Neuronal stem cell (in vitro differentiated cells): ENCODE measurements at regions not wholly inside any gene's neighbourhood (a gene's known extent, or its start where the extent isn't known, plus 50 kb on each side); places are given as distances from the start of the nearest gene placed in this dataset.
A peak's percentile ranks its signal among the peaks of the same experiment; 100 is the strongest.

Experiments used
- DNase-seq: peaks from one replicate; pipeline ENCODE4 v3.0.0-alpha.2; 2013; ENCODE audit warnings: low spot score
- H2AFZ ChIP-seq: one replicate; pipeline ENCODE4 v1.6.1; 2013; ENCODE audit warnings: mild to moderate bottlenecking, low read length, inconsistent platforms
- H2AK5ac ChIP-seq: 2 replicates; pipeline ENCODE4 v1.6.1; 2013; ENCODE audit warnings: low read depth, mild to moderate bottlenecking, inconsistent platforms, low read length, moderate library complexity, mixed read lengths
- H2BK120ac ChIP-seq: 2 replicates; pipeline ENCODE4 v1.6.1; 2013; ENCODE audit warnings: low read depth, mild to moderate bottlenecking, inconsistent platforms, low read length, moderate library complexity, mixed read lengths
- H2BK12ac ChIP-seq: one replicate; pipeline ENCODE4 v1.6.1; 2013; ENCODE audit warnings: low read length, inconsistent platforms
- H2BK15ac ChIP-seq: 2 replicates; pipeline ENCODE4 v1.6.1; 2013; ENCODE audit warnings: mild to moderate bottlenecking, low read length, inconsistent platforms, mixed read lengths
- H2BK5ac ChIP-seq: one replicate; pipeline ENCODE4 v1.6.1; 2013; ENCODE audit warnings: inconsistent platforms, mild to moderate bottlenecking, low read length, moderate library complexity
- H3K14ac ChIP-seq: one replicate; pipeline ENCODE4 v1.6.1; 2013; ENCODE audit warnings: low read length, inconsistent platforms
- H3K18ac ChIP-seq: 2 replicates; pipeline ENCODE4 v1.6.1; 2013; ENCODE audit warnings: low read length, inconsistent platforms
- H3K23ac ChIP-seq: 2 replicates; pipeline ENCODE4 v1.6.1; 2013; ENCODE audit warnings: low read depth, mild to moderate bottlenecking, mixed read lengths, low read length, inconsistent platforms; ENCODE audit not compliant: poor library complexity
- H3K27ac ChIP-seq: replicated peaks from 3 replicates; pipeline ENCODE4 v1.5.1; 2013; ENCODE audit warnings: low read length, inconsistent platforms
- H3K27me3 ChIP-seq, 3 experiments: 2 replicates each; pipeline ENCODE4 v1.6.1; 2013; ENCODE audit warnings: low read length in 3 of 3, mild to moderate bottlenecking in 2 of 3, inconsistent platforms in 1 of 3, low read depth in 1 of 3, mixed read lengths in 1 of 3, moderate library complexity in 1 of 3; ENCODE audit not compliant: control insufficient read depth in 3 of 3, insufficient read depth in 3 of 3
- H3K36me3 ChIP-seq, 2 donors: replicated peaks in 1 of 2; 2 replicates each; pipeline ENCODE4 v1.6.1; 2013; ENCODE audit warnings: low read length in 2 of 2; ENCODE audit not compliant: control insufficient read depth in 2 of 2, insufficient read depth in 2 of 2
- H3K4ac ChIP-seq: 2 replicates; pipeline ENCODE4 v1.6.1; 2013; ENCODE audit warnings: inconsistent platforms, mild to moderate bottlenecking, low read length, moderate library complexity
- H3K4me1 ChIP-seq, 2 donors: 1 replicate in 1 of 2; 2 replicates in 1 of 2; pipeline ENCODE4 v1.6.1; 2013; ENCODE audit warnings: low read length in 2 of 2, low read depth in 1 of 2; ENCODE audit not compliant: control insufficient read depth in 2 of 2, insufficient read depth in 1 of 2
- H3K4me2 ChIP-seq: one replicate; pipeline ENCODE4 v1.6.1; 2013; ENCODE audit warnings: mild to moderate bottlenecking, low read length, inconsistent platforms; ENCODE audit not compliant: insufficient read depth, poor library complexity, severe bottlenecking
- H3K4me3 ChIP-seq, 2 donors: 2 replicates each; pipeline ENCODE4 v1.5.1; 2013; ENCODE audit warnings: low read length in 2 of 2, mild to moderate bottlenecking in 2 of 2, inconsistent platforms in 1 of 2, moderate library complexity in 1 of 2
- H3K79me1 ChIP-seq: one replicate; pipeline ENCODE4 v1.6.1; 2013; ENCODE audit warnings: low read depth, mild to moderate bottlenecking, inconsistent platforms, low read length, moderate library complexity
- H3K9ac ChIP-seq: one replicate; pipeline ENCODE4 v1.6.1; 2013; ENCODE audit warnings: mild to moderate bottlenecking, low read depth, low read length, inconsistent platforms; ENCODE audit not compliant: poor library complexity
- H3K9me3 ChIP-seq, 2 donors: replicated peaks in 1 of 2; 2 replicates each; pipeline versions ENCODE3 to v1.6.1; 2013; ENCODE audit warnings: low read length in 2 of 2, mild to moderate bottlenecking in 2 of 2, inconsistent platforms in 1 of 2, low read depth in 1 of 2, mixed read lengths in 1 of 2, moderate library complexity in 1 of 2; ENCODE audit not compliant: control insufficient read depth in 2 of 2, insufficient read depth in 1 of 2
- H4K8ac ChIP-seq: one replicate; pipeline ENCODE4 v1.6.1; 2013; ENCODE audit warnings: low read depth, mild to moderate bottlenecking, inconsistent platforms, low read length, moderate library complexity
- H4K91ac ChIP-seq: one replicate; pipeline ENCODE4 v1.6.1; 2013; ENCODE audit warnings: low read length, low read depth, mild to moderate bottlenecking, inconsistent platforms; ENCODE audit not compliant: poor library complexity
- WGBS, 2 donors: extraction: QIAGEN DNeasy Blood & Tissue Kit; methylation state at CpG; one replicate each; pipeline ENCODE4 v1.1.7; 2013; ENCODE audit warnings: missing lambda C conversion rate in 2 of 2, mixed read lengths in 1 of 2; ENCODE audit not compliant: insufficient read length in 2 of 2, insufficient replicate concordance in 1 of 2; ENCODE audit errors: extremely low coverage in 2 of 2; 5-methylcytosine and 5-hydroxymethylcytosine counted together

- no peak overlapping the region for H2BK15ac ChIP-seq
- H3K79me1 ChIP-seq = no peaks in the 10 kb centered on the region
- no peak overlapping the region for H3K14ac ChIP-seq
- H2BK120ac ChIP-seq = no peak overlapping the region
- no peak overlapping the region for H2BK12ac ChIP-seq
- no peaks in the 10 kb centered on the region for H3K27me3 ChIP-seq
- no peak for DNase-seq
- no peak overlapping the region for H4K8ac ChIP-seq
- no peak overlapping the region for H4K91ac ChIP-seq
- no peak overlapping the region for H2AK5ac ChIP-seq
- no peak overlapping the region for H2BK5ac ChIP-seq
- H3K36me3 ChIP-seq = no peaks in the 10 kb centered on the region
- H3K9me3 ChIP-seq = no peaks in the 10 kb centered on the region
- no peak overlapping the region for H2AFZ ChIP-seq
- no peak overlapping the region for H3K27ac ChIP-seq
- no peak overlapping the region for H3K23ac ChIP-seq
- H3K4me1 ChIP-seq = no peaks in the 10 kb centered on the region
- H3K9ac ChIP-seq = no peak overlapping the region
- no peak overlapping the region for H3K18ac ChIP-seq
- H3K4me3 ChIP-seq = no peak overlapping the region
- H3K4ac ChIP-seq = no peak overlapping the region
- H3K4me2 ChIP-seq = no peak overlapping the region
- WGBS, 2 donors = no CpG with 5 or more reads among the region's 5 CpGs
Measured at GRCh38 chr20:18983796-18984195, 170.2 kb downstream of the SCP2D1 start.

DNA sequence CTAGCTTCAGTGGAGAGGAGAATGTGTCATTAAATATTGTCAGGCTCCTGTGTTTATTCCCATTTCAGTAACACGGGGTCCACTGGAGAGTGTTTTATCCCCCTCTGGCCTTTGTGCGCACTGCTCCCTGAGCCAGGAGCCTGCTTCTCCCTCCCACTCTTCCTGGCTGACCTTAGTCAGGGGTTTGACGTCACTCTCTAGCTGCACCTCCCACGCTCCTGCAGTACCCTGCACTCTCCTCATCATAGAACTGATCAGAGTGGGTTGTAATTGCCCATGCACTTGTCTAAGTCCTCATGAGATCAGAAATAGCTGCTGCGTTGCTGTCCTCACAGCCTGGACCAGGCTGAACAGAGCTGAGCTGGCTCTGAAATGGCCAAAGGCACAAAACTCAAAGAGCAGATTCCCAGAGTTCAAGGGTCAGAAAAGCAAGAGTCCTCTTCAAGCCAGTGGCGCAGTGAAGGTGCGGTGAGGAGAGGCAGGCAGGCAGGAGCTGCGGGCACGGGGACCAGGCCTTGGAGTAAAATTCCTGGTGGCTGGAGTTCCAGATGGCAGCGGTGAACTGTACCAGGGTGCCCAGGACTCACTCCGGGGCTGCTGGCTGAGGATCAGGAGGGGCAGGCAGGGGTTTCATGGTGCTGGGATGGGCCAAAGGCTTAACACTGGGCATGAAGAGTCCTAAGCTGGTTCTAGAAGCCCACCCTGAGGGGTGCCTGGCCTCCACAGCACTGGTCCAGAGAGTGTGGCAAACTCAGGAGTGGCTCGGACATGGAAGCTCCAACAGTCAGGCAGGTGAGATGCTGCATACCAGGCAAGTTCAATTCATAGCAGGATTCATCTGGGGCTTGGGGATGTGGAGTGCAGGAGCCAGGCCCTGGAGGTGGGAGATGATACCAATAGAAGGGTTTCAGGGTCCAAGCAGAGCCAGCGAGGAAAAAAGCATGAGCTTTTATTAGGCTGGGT lies 170.9 kb downstream of the SCP2D1 start:
- H3K14ac ChIP-seq = no peak overlapping the region
- no peak overlapping the region for H3K9ac ChIP-seq
- H3K4me3 ChIP-seq = no peak overlapping the region
- no peaks in the 10 kb centered on the region for H3K9me3 ChIP-seq
- H3K27ac ChIP-seq = no peak overlapping the region
- H3K4ac ChIP-seq = no peak overlapping the region
- H2BK12ac ChIP-seq = no peak overlapping the region
- no peak overlapping the region for H4K8ac ChIP-seq
- no peak overlapping the region for H3K4me2 ChIP-seq
- H3K18ac ChIP-seq = peak overlapping the region; percentile 15
- H3K23ac ChIP-seq = no peak overlapping the region
- H4K91ac ChIP-seq = no peak overlapping the region
- no peak overlapping the region for H2AFZ ChIP-seq
- no peak overlapping the region for H2BK120ac ChIP-seq
- H3K36me3 ChIP-seq = no peaks in the 10 kb centered on the region
- H2AK5ac ChIP-seq = no peak overlapping the region
- no peaks in the 10 kb centered on the region for H3K79me1 ChIP-seq
- no CpG with 5 or more reads among the region's 13 CpGs for WGBS, 2 donors
- H2BK5ac ChIP-seq = no peak overlapping the region
- H3K4me1 ChIP-seq = no peaks in the 10 kb centered on the region
- no peak for DNase-seq
- H2BK15ac ChIP-seq = no peak overlapping the region
- no peaks in the 10 kb centered on the region for H3K27me3 ChIP-seq

- no peak overlapping the region for H2BK12ac ChIP-seq
- H3K9ac ChIP-seq = no peak overlapping the region
- H3K4ac ChIP-seq = no peak overlapping the region
- no peaks in the 10 kb centered on the region for H3K27me3 ChIP-seq
- H3K4me1 ChIP-seq = no peaks in the 10 kb centered on the region
- H3K18ac ChIP-seq = no peak overlapping the region
- H3K14ac ChIP-seq = no peak overlapping the region
- H3K36me3 ChIP-seq = no peaks in the 10 kb centered on the region
- H3K79me1 ChIP-seq = no peaks in the 10 kb centered on the region
- no peak overlapping the region for H3K27ac ChIP-seq
- no peak overlapping the region for H4K91ac ChIP-seq
- no peak overlapping the region for H3K4me2 ChIP-seq
- H2BK120ac ChIP-seq = no peak overlapping the region
- H2AFZ ChIP-seq = no peak overlapping the region
- H2BK5ac ChIP-seq = no peak overlapping the region
- no peak for DNase-seq
- no peaks in the 10 kb centered on the region for H3K9me3 ChIP-seq
- no peak overlapping the region for H3K23ac ChIP-seq
- no peak overlapping the region for H2AK5ac ChIP-seq
- H4K8ac ChIP-seq = no peak overlapping the region
- no peak overlapping the region for H2BK15ac ChIP-seq
- no CpG with 5 or more reads among the region's 5 CpGs for WGBS, 2 donors
- H3K4me3 ChIP-seq = no peak overlapping the region
Measured at GRCh38 chr20:18985551-18985950, 172.0 kb downstream of the SCP2D1 start.

GRCh38 chr20:18986146-18986830 lies 172.7 kb downstream of the SCP2D1 start:
- H3K4me2 ChIP-seq = no peak overlapping the region
- no peak overlapping the region for H2BK12ac ChIP-seq
- H3K4ac ChIP-seq = no peak overlapping the region
- no peak overlapping the region for H2BK5ac ChIP-seq
- H3K9me3 ChIP-seq = no peaks in the 10 kb centered on the region
- no peaks in the 10 kb centered on the region for H3K4me1 ChIP-seq
- H3K4me3 ChIP-seq = no peak overlapping the region
- no peaks in the 10 kb centered on the region for H3K36me3 ChIP-seq
- no peak overlapping the region for H3K9ac ChIP-seq
- no peak overlapping the region for H2BK120ac ChIP-seq
- H3K27ac ChIP-seq = no peak overlapping the region
- no peak overlapping the region for H3K18ac ChIP-seq
- no peak overlapping the region for H4K91ac ChIP-seq
- no peak for DNase-seq
- no peak overlapping the region for H2AFZ ChIP-seq
- no peaks in the 10 kb centered on the region for H3K27me3 ChIP-seq
- no peak overlapping the region for H4K8ac ChIP-seq
- H3K23ac ChIP-seq = no peak overlapping the region
- H3K14ac ChIP-seq = no peak overlapping the region
- WGBS, 2 donors = no CpG with 5 or more reads among the region's 7 CpGs
- no peak overlapping the region for H2BK15ac ChIP-seq
- no peak overlapping the region for H2AK5ac ChIP-seq
- no peaks in the 10 kb centered on the region for H3K79me1 ChIP-seq
